Transverse colon (tissue), 4 donors: ENCODE measurements at regions not wholly inside any gene's neighbourhood (a gene's known extent, or its start where the extent isn't known, plus 50 kb on each side); places are given as distances from the start of the nearest gene placed in this dataset.
A peak's percentile ranks its signal among the peaks of the same experiment; 100 is the strongest.

Experiments
- DNase-seq: peaks from one replicate; pipeline ENCODE4 v3.0.0-alpha.2; 2019
- H3K27ac ChIP-seq, 4 donors: fragments of 200-600 bp; sonication (generic); 2 replicates each; pipeline ENCODE4 v1.5.1; 2016 to 2018; ENCODE audit warnings: inconsistent platforms in 4 of 4
- H3K27me3 ChIP-seq: fragments of 200-600 bp; sonication (generic); 2 replicates; pipeline ENCODE4 v1.5.1; 2017; ENCODE audit warnings: inconsistent platforms
- H3K36me3 ChIP-seq, 4 donors: fragments of 200-600 bp; sonication (generic); 2 replicates each; pipeline ENCODE4 v1.5.1; 2017 to 2019; ENCODE audit warnings: inconsistent platforms in 4 of 4
- H3K4me1 ChIP-seq, 4 donors: fragments of 200-600 bp; sonication (generic); 2 replicates each; pipeline ENCODE4 v1.5.1; 2017 to 2020; ENCODE audit warnings: inconsistent platforms in 4 of 4
- H3K4me3 ChIP-seq, 4 donors: fragments of 200-600 bp; sonication (generic); 1 replicate in 1 of 4; 2 replicates in 3 of 4; pipeline versions ENCODE4 v1.5.1 to v1.6.1; 2017 to 2019; ENCODE audit warnings: inconsistent platforms in 4 of 4
- H3K9me3 ChIP-seq, 2 donors: fragments of 200-600 bp; sonication (generic); 2 replicates each; pipeline ENCODE4 v1.5.1; 2017 to 2019; ENCODE audit warnings: inconsistent platforms in 2 of 2
- CTCF ChIP-seq, 5 experiments: fragments of 200-600 bp in 3 of 5; fragments of 450-650 bp in 2 of 5; sonication (generic) in 3 of 5; IDR thresholded peaks; 1 replicate in 2 of 5; 2 replicates in 3 of 5; pipeline ENCODE4 v1.5.1; 2016 to 2017; ENCODE audit warnings: antibody characterized with exemption in 5 of 5, inconsistent platforms in 3 of 5, mild to moderate bottlenecking in 2 of 5, moderate library complexity in 1 of 5
- EP300 ChIP-seq: sonication (generic); formaldehyde crosslinking; IDR thresholded peaks from one replicate; pipeline ENCODE4 v1.6.1; 2017; ENCODE audit warnings: antibody characterized with exemption, low read depth
- POLR2A ChIP-seq: fragments of 450-650 bp; IDR thresholded peaks from one replicate; pipeline ENCODE4 v1.6.1; 2016; ENCODE audit warnings: antibody characterized with exemption, mild to moderate bottlenecking, moderate library complexity
- POLR2AphosphoS5 ChIP-seq, 3 donors: sonication (generic); formaldehyde crosslinking; IDR thresholded peaks; one replicate each; pipeline ENCODE4 v1.6.1; 2016; ENCODE audit warnings: antibody characterized with exemption in 3 of 3
- WGBS, 2 donors: methylation state at CpG; one replicate each; pipeline ENCODE4 v1.1.5; 2018; ENCODE audit warnings: low coverage in 1 of 2; 5-methylcytosine and 5-hydroxymethylcytosine counted together
- in situ Hi-C, 4 donors: fragments of 200-750 bp; cut with MboI; loops; one replicate each; pipeline versions ENCODE4 v1.15.0 to v1.15.1; 2017; ENCODE audit warnings: low sequenced_read_pairs in 3 of 4, low pct_ligation_motif_present in 1 of 4, low pct_unique_long_range_greater_than_20kb in 1 of 4
- intact Hi-C: fragments of 100-400 bp; cut with DNase I; formaldehyde crosslinking; loops from one replicate; pipeline ENCODE4 v1.15.1; 2023; ENCODE audit warnings: low total_unique reads

DNA sequence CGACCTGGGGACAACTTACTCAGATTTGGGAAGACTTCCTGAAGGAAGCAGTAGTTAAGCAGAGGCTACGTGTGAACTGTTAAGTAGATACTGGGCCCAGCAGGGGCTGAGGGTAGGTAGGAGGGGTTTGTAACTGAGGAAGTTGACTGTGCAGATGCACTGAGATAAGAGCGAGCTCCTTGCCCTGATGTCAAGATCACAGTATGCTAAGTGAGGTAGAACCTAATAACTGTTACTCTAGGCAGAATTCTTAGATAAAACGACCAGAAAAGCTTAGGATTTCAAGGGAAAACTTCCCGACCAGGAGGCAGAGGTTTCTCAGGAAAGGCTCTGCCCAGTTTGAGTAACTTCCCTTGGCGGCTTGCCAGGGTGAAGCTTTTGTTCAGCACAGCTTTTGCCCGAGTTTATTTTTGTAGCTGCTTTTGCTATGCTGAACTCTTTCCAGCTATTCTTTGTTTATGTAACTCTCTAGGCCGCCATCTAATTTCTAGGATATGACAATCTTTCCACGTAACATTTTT is 632.1 kb downstream of the DIAPH3 start:
- H3K4me3 ChIP-seq: no peak overlapping the region
- H3K36me3 ChIP-seq: no peaks in the 10 kb centered on the region
- intact Hi-C loops: no loop called here
- H3K4me1 ChIP-seq: peaks cover 0 to 16% (median 2%) of the 10 kb centered on the region in 4 donors
- no peaks in the 10 kb centered on the region for H3K27me3 ChIP-seq
- peak; percentile 40 for DNase-seq
- no peaks in the 10 kb centered on the region for H3K9me3 ChIP-seq
- in situ Hi-C loops: no loop called here
- no peak for TF ChIP-seq POLR2AphosphoS5 (IDR thresholded peaks at IDR 0.05)
- no peak for TF ChIP-seq POLR2A
- no peak for TF ChIP-seq EP300
- TF ChIP-seq CTCF (IDR thresholded peaks at IDR 0.05): no peak
- 20 to 21% methylated on average over 5 to 9 of the region's 9 CpGs for WGBS, 2 donors
- peak overlapping the region in 1 of 4 donors; percentile 7 for H3K27ac ChIP-seq

DNA sequence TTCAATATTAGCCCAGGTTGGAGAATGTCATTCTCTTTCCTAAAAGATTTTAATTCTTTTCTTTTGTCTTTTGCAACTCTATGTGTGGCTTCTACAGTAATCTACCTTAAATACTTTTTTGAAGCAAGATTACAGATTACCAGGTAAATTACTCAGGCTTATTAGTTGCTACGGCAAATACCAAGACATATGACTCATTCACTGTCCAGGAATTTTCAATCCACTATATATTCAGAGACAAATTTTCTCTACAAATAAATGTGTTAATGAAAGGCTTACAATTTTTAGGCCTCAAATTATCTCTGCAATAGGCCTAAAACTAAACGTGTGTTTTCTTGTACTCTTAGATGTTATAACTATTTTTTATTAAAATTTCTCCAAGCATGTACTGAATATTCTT is 631.3 kb downstream of the DIAPH3 start:
- Histone ChIP-seq H3K4me3 (no peak overlapping the region), H3K9me3 (no peaks in the 10 kb centered on the region), H3K27me3 (no peaks in the 10 kb centered on the region), H3K36me3 (no peaks in the 10 kb centered on the region), H3K4me1 (peaks cover 0 to 16% (median 2%) of the 10 kb centered on the region in 4 donors), H3K27ac (no peak overlapping the region)
- intact Hi-C loops (no loop called here), in situ Hi-C loops (no loop called here)
- TF ChIP-seq EP300 (no peak), POLR2AphosphoS5 (IDR thresholded peaks at IDR 0.05) (no peak), CTCF (IDR thresholded peaks at IDR 0.05) (no peak), POLR2A (no peak)
- 87 to 89% methylated on average over 2 of the region's 2 CpGs for WGBS, 2 donors
- DNase-seq: no peak

GRCh38 chr13:59533561-59534555 is 629.9 kb downstream of the DIAPH3 start:
- Histone ChIP-seq H3K27ac (no peak overlapping the region), H3K9me3 (no peaks in the 10 kb centered on the region), H3K36me3 (no peaks in the 10 kb centered on the region), H3K4me1 (peaks cover 0 to 16% (median 2%) of the 10 kb centered on the region in 4 donors), H3K4me3 (no peak overlapping the region), H3K27me3 (no peaks in the 10 kb centered on the region)
- 74 to 93% methylated on average over 3 of the region's 3 CpGs for WGBS, 2 donors
- no peak for DNase-seq
- intact Hi-C loops: no loop called here
- in situ Hi-C loops: no loop called here
- TF ChIP-seq POLR2A (no peak), CTCF (IDR thresholded peaks at IDR 0.05) (no peak), POLR2AphosphoS5 (IDR thresholded peaks at IDR 0.05) (no peak)

DNA sequence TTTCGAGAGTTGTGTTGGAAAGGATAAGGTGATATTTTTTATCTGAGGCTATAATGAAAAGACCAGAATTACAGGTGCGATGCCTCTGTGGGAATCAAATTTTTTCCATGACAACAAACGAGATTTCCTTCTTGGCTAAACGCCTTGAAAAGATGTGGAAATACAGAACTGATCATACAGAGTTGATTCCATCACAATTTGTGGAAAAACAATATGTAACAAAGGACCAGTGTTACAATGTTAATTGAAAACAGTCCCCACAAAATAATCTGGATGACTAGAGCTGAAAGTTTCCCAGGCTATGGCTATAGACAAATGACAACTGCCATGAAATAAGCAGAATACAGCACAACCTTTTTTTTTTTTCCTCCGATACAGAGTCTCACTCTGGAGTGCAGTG is 628.9 kb downstream of the DIAPH3 start:
- TF ChIP-seq CTCF (IDR thresholded peaks at IDR 0.05): no peak
- TF ChIP-seq POLR2AphosphoS5 (IDR thresholded peaks at IDR 0.05): no peak
- no peak for TF ChIP-seq POLR2A
- no peak for TF ChIP-seq EP300
- Histone ChIP-seq H3K4me3 (no peak overlapping the region), H3K27ac (no peak overlapping the region), H3K4me1 (peaks cover 0 to 16% (median 2%) of the 10 kb centered on the region in 4 donors), H3K36me3 (no peaks in the 10 kb centered on the region), H3K27me3 (no peaks in the 10 kb centered on the region), H3K9me3 (no peaks in the 10 kb centered on the region)
- in situ Hi-C loops: no loop called here
- intact Hi-C loops: no loop called here
- whole genome bisulfite sequencing, 2 donors: 74 to 76% methylated on average over 5 of the region's 5 CpGs
- DNase-seq: no peak
